PFSK-1 (cell line): ENCODE measurements at regions not wholly inside any gene's neighbourhood (a gene's known extent, or its start where the extent isn't known, plus 50 kb on each side); places are given as distances from the start of the nearest gene placed in this dataset.

Experiments
- FOXP2 ChIP-seq: optimal IDR thresholded peaks from 2 replicates; pipeline ENCODE3; 2011; ENCODE audit warnings: borderline replicate concordance, control low read depth, inconsistent platforms; ENCODE audit not compliant: insufficient read depth; ENCODE audit errors: extremely low read length, extremely low read depth
- POLR2AphosphoS5 ChIP-seq: IDR thresholded peaks from 2 replicates; pipeline ENCODE4 v1.6.1; 2012; ENCODE audit warnings: low read depth, mild to moderate bottlenecking, control low read depth, low read length, moderate library complexity
- SIN3A ChIP-seq: IDR thresholded peaks from 2 replicates; pipeline ENCODE4 v1.6.1; 2012; ENCODE audit warnings: mild to moderate bottlenecking, low read length, moderate library complexity, borderline replicate concordance; ENCODE audit not compliant: insufficient read depth
- TAF1 ChIP-seq: IDR thresholded peaks from 2 replicates; pipeline ENCODE4 v1.6.1; 2012; ENCODE audit warnings: low read length, control low read depth, borderline replicate concordance; ENCODE audit not compliant: insufficient read depth
- TF ChIP-seq, protein P1 (sequence below), 2 experiments: IDR thresholded peaks; 2 replicates each; pipeline versions ENCODE4 v1.6.1 to v1.8.0; 2011 to 2012; ENCODE audit warnings: low read depth in 2 of 2, low read length in 2 of 2, control low read depth in 1 of 2, inconsistent platforms in 1 of 2, mild to moderate bottlenecking in 1 of 2, moderate library complexity in 1 of 2; ENCODE audit not compliant: insufficient read depth in 1 of 2

DNA sequence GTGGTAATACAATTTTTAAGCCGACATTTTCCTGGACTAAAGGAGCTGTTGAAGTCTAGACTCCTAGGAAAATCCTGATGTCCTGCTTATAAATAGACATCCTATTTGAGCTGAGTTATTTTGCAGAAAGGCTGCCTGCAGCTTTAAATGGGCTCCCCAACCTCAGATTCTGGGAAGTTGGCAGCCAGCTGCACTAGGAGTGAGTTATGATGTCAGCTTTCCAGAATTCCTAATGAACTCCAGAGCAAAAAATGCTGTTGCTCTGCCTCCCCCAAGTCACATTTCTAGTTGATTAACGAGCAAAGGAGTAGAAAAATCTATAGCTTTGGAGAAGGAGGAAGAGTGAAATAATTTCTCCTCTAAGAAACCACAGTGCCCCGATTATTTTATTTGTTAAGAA is 346.3 kb upstream of the SULF2 start:
- TF ChIP-seq POLR2AphosphoS5 = no peak
- TF ChIP-seq, protein P1, sequence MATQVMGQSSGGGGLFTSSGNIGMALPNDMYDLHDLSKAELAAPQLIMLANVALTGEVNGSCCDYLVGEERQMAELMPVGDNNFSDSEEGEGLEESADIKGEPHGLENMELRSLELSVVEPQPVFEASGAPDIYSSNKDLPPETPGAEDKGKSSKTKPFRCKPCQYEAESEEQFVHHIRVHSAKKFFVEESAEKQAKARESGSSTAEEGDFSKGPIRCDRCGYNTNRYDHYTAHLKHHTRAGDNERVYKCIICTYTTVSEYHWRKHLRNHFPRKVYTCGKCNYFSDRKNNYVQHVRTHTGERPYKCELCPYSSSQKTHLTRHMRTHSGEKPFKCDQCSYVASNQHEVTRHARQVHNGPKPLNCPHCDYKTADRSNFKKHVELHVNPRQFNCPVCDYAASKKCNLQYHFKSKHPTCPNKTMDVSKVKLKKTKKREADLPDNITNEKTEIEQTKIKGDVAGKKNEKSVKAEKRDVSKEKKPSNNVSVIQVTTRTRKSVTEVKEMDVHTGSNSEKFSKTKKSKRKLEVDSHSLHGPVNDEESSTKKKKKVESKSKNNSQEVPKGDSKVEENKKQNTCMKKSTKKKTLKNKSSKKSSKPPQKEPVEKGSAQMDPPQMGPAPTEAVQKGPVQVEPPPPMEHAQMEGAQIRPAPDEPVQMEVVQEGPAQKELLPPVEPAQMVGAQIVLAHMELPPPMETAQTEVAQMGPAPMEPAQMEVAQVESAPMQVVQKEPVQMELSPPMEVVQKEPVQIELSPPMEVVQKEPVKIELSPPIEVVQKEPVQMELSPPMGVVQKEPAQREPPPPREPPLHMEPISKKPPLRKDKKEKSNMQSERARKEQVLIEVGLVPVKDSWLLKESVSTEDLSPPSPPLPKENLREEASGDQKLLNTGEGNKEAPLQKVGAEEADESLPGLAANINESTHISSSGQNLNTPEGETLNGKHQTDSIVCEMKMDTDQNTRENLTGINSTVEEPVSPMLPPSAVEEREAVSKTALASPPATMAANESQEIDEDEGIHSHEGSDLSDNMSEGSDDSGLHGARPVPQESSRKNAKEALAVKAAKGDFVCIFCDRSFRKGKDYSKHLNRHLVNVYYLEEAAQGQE (IDR thresholded peaks at IDR 0.05; ENCODE audit: insufficient read depth in 1 of 2, low read depth in 2 of 2, low read length in 2 of 2) = no peak
- TF ChIP-seq SIN3A = no peak
- no peak for TF ChIP-seq TAF1
- no peak for TF ChIP-seq FOXP2

- no peak for TF ChIP-seq POLR2AphosphoS5
- TF ChIP-seq, protein P1 (IDR thresholded peaks at IDR 0.05; ENCODE audit: insufficient read depth in 1 of 2, low read depth in 2 of 2, low read length in 2 of 2) = no peak
- TF ChIP-seq TAF1 = no peak
- no peak for TF ChIP-seq FOXP2
- TF ChIP-seq SIN3A = no peak
Observed at GRCh38 chr20:48129345-48129942, 344.2 kb upstream of the SULF2 start.

- TF ChIP-seq SIN3A (no peak), FOXP2 (no peak), POLR2AphosphoS5 (no peak), TAF1 (no peak)
- TF ChIP-seq, protein P1 (IDR thresholded peaks at IDR 0.05; ENCODE audit: insufficient read depth in 1 of 2, low read depth in 2 of 2, low read length in 2 of 2) = no peak
Observed at GRCh38 chr20:48128436-48128835, 343.2 kb upstream of the SULF2 start.

DNA sequence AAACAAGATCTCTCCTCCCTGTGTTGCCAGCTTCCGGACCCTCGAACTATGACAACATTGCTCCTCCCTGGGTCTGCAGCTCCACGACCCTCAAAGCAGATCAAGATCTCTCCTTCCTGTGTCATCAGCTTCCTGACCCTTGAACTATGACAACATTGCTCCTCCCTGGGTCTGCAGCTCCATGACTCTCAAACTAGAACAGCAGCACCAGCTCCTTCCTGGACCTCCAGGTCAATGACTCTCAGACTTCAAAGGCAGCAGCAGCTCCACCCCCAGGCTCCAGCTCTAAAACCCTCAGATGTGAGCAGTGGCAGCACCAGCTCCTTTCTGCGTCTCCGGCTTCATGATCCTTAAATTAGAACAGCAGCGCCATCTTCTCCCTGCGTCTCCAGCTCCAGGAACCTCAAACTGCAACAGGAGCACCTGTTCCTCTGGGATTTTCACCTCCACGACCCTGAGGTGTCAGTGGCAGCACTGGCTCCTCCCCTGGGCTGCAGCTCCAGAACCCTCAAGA is 341.0 kb upstream of the SULF2 start:
- TF ChIP-seq, protein P1 (IDR thresholded peaks at IDR 0.05; ENCODE audit: insufficient read depth in 1 of 2, low read depth in 2 of 2, low read length in 2 of 2) = no peak
- TF ChIP-seq POLR2AphosphoS5 (no peak), TAF1 (no peak), FOXP2 (no peak), SIN3A (no peak)

DNA sequence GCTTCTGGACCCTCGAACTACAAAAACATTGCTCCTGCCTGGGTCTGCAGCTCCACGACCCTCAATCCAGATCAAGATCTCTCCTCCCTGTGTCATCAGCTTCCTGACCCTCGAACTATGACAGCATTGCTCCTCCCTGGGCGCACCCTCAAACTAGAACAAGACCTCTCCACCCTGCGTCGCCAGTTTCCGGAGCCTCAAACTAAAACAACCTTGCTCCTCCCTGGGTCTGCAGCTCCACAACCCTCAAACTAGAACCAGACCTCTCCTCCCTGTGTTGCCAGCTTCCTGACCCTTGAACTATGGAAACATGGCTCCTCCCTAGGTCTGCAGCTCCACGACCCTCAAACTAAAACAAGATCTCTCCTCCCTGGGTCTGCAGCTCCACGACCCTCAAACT is 339.7 kb upstream of the SULF2 start:
- TF ChIP-seq SIN3A (no peak), FOXP2 (no peak), TAF1 (no peak), POLR2AphosphoS5 (no peak)
- TF ChIP-seq, protein P1 (IDR thresholded peaks at IDR 0.05; ENCODE audit: insufficient read depth in 1 of 2, low read depth in 2 of 2, low read length in 2 of 2) = no peak
